Type B pancreatic cell (in vitro differentiated cells): ENCODE measurements at regions not wholly inside any gene's neighbourhood (a gene's known extent, or its start where the extent isn't known, plus 50 kb on each side); places are given as distances from the start of the nearest gene placed in this dataset.

Source experiments
- DNase-seq: peaks from one replicate; pipeline ENCODE4 v3.0.0; 2021; ENCODE audit warnings: mixed read lengths; ENCODE audit not compliant: unreplicated experiment; ENCODE audit errors: extremely low spot score
- H3K27ac Mint-ChIP-seq: 2 replicates; pipeline ENCODE4 v1.8.0; 2021; ENCODE audit warnings: mild to moderate bottlenecking, mixed read lengths
- H3K27me3 Mint-ChIP-seq: 2 replicates; pipeline ENCODE4 v1.8.0; 2021; ENCODE audit warnings: mixed read lengths
- H3K36me3 Mint-ChIP-seq: 2 replicates; pipeline ENCODE4 v1.8.0; 2021; ENCODE audit warnings: mixed read lengths
- H3K4me1 Mint-ChIP-seq: one replicate; pipeline ENCODE4 v1.8.0; 2021; ENCODE audit warnings: mixed read lengths; ENCODE audit not compliant: unreplicated experiment
- H3K4me3 Mint-ChIP-seq: 2 replicates; pipeline ENCODE4 v1.8.0; 2021; ENCODE audit warnings: mild to moderate bottlenecking, mixed read lengths
- H3K9me3 Mint-ChIP-seq: 2 replicates; pipeline ENCODE4 v1.8.0; 2021; ENCODE audit warnings: mixed read lengths
- CTCF ChIP-seq: fragments of 200-600 bp; sonication (generic); conservative IDR thresholded peaks from 2 replicates; pipeline ENCODE4 v1.5.0; 2021; ENCODE audit warnings: antibody characterized with exemption, mild to moderate bottlenecking

GRCh38 chr4:1573830-1574459, 110.2 kb downstream of the FAM53A start:
- Mint-ChIP-seq H3K9me3 (no peaks in the 10 kb centered on the region), H3K27ac (no peak overlapping the region), H3K27me3 (peaks cover 29% of the 10 kb centered on the region), H3K4me1 (peaks cover 5% of the 10 kb centered on the region), H3K4me3 (no peak overlapping the region), H3K36me3 (no peaks in the 10 kb centered on the region)
- no peak for DNase-seq
- no peak for TF ChIP-seq CTCF

GRCh38 chr4:1572964-1573720, 111.0 kb downstream of the FAM53A start:
- no peaks in the 10 kb centered on the region for H3K9me3 Mint-ChIP-seq
- H3K36me3 Mint-ChIP-seq: no peaks in the 10 kb centered on the region
- TF ChIP-seq CTCF: no peak
- peaks cover 5% of the 10 kb centered on the region for H3K4me1 Mint-ChIP-seq
- no peak overlapping the region for H3K4me3 Mint-ChIP-seq
- no peak overlapping the region for H3K27ac Mint-ChIP-seq
- peaks cover 27% of the 10 kb centered on the region for H3K27me3 Mint-ChIP-seq
- DNase-seq: no peak

- no peak for DNase-seq
- Mint-ChIP-seq H3K27me3 (peaks cover 25% of the 10 kb centered on the region), H3K9me3 (no peaks in the 10 kb centered on the region), H3K27ac (no peak overlapping the region), H3K4me1 (peaks cover 5% of the 10 kb centered on the region), H3K4me3 (no peak overlapping the region), H3K36me3 (no peaks in the 10 kb centered on the region)
- no peak for TF ChIP-seq CTCF
These were observed 111.6 kb downstream of the FAM53A start for GRCh38 chr4:1572521-1572920.

DNA sequence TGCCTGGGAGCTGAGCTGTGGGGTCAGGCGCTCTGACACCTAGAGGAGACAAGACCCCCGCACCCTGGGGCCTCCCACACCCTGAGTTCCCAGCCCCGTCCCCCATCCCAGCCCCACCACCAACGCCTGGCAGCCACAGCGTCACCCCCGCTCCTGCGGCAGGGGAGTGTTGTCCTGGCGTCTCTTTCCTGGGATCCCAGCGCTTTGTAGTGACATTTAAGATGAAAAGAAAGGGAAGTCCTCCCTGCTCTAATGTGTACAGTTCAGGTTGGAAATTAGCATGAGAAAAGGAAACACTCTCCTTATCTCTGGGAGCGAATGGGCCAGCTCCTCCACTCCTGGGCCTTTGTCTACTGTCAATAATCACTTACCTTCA, 112.1 kb downstream of the FAM53A start:
- no peak for DNase-seq
- Mint-ChIP-seq H3K4me3 (no peak overlapping the region), H3K9me3 (no peaks in the 10 kb centered on the region), H3K27ac (no peak overlapping the region), H3K4me1 (peaks cover 5% of the 10 kb centered on the region), H3K27me3 (peaks cover 25% of the 10 kb centered on the region), H3K36me3 (no peaks in the 10 kb centered on the region)
- TF ChIP-seq CTCF: no peak

GRCh38 chr4:1571165-1572009, 112.7 kb downstream of the FAM53A start:
- Mint-ChIP-seq H3K4me1 (peaks cover 5% of the 10 kb centered on the region), H3K36me3 (no peaks in the 10 kb centered on the region), H3K4me3 (no peak overlapping the region), H3K27ac (no peak overlapping the region), H3K27me3 (peaks cover 24% of the 10 kb centered on the region), H3K9me3 (no peaks in the 10 kb centered on the region)
- DNase-seq: no peak
- no peak for TF ChIP-seq CTCF
